BJ (cell line): ENCODE measurements at regions not wholly inside any gene's neighbourhood (a gene's known extent, or its start where the extent isn't known, plus 50 kb on each side); places are given as distances from the start of the nearest gene placed in this dataset.

Experiments used
- CTCF ChIA-PET: fragments of 350-600 bp; formaldehyde crosslinking; extraction: SDS; loops from one replicate; lab custom pipeline; 2021; ENCODE audit warnings: antibody characterized with exemption, inconsistent platforms; lab: Yijun Ruan, JAX
- POLR2A ChIA-PET: fragments of 300-600 bp; sonication (Branson Sonifier 250); formaldehyde crosslinking; extraction: SDS; loops from one replicate; lab custom pipeline; 2021; ENCODE audit warnings: antibody characterized with exemption; lab: Charles Lee
- DNase-seq: peaks from one replicate; pipeline ENCODE4 v3.0.0-alpha.2; 2011; ENCODE audit warnings: low read depth
- H3K27me3 ChIP-seq: 2 replicates; pipeline ENCODE4 v1.6.0; 2011; ENCODE audit warnings: low read length; ENCODE audit not compliant: control insufficient read depth, insufficient read depth
- H3K36me3 ChIP-seq: 2 replicates; pipeline ENCODE4 v1.5.1; 2011; ENCODE audit warnings: low read length; ENCODE audit not compliant: control insufficient read depth, insufficient read depth
- H3K4me3 ChIP-seq: 2 replicates; pipeline ENCODE4 v1.5.1; 2011; ENCODE audit warnings: low read depth, mild to moderate bottlenecking, control low read depth, low read length
- CTCF ChIP-seq: IDR thresholded peaks from 2 replicates; pipeline ENCODE4 v1.5.1; 2011; ENCODE audit warnings: low read depth, mild to moderate bottlenecking, control low read depth, inconsistent platforms, low read length, moderate library complexity; ENCODE audit not compliant: insufficient read depth

- TF ChIP-seq CTCF, result no peak
- no peak for DNase-seq
- Histone ChIP-seq H3K36me3 (no peaks in the 10 kb centered on the region), H3K27me3 (no peaks in the 10 kb centered on the region), H3K4me3 (no peak overlapping the region)
- ChIA-PET POLR2A (no interaction called here), CTCF (no interaction called here)
Measured at GRCh38 chr1:188425687-188426086, 1596.9 kb downstream of the PLA2G4A start.

GRCh38 chr1:188426561-188426960, 1597.8 kb downstream of the PLA2G4A start:
- CTCF ChIA-PET, result no interaction called here
- no peaks in the 10 kb centered on the region for H3K36me3 ChIP-seq
- DNase-seq, result no peak
- H3K4me3 ChIP-seq, result no peak overlapping the region
- no peaks in the 10 kb centered on the region for H3K27me3 ChIP-seq
- TF ChIP-seq CTCF, result no peak
- POLR2A ChIA-PET, result no interaction called here

GRCh38 chr1:188427642-188428041, 1598.9 kb downstream of the PLA2G4A start:
- Histone ChIP-seq H3K4me3 (no peak overlapping the region), H3K27me3 (no peaks in the 10 kb centered on the region), H3K36me3 (no peaks in the 10 kb centered on the region)
- TF ChIP-seq CTCF, result no peak
- POLR2A ChIA-PET, result no interaction called here
- CTCF ChIA-PET, result no interaction called here
- DNase-seq, result no peak

GRCh38 chr1:188429386-188429785, 1600.6 kb downstream of the PLA2G4A start:
- Histone ChIP-seq H3K27me3 (no peaks in the 10 kb centered on the region), H3K36me3 (no peaks in the 10 kb centered on the region), H3K4me3 (no peak overlapping the region)
- no peak for TF ChIP-seq CTCF
- ChIA-PET CTCF (interaction anchor here (0.6 kb wide), 1 partner anchor 133 kb away, joined by 3 read pairs; no protein-coding TSS in a partner anchor), POLR2A (no interaction called here)
- no peak for DNase-seq

GRCh38 chr1:188432427-188432826, 1603.7 kb downstream of the PLA2G4A start:
- Histone ChIP-seq H3K27me3 (no peaks in the 10 kb centered on the region), H3K4me3 (no peak overlapping the region), H3K36me3 (no peaks in the 10 kb centered on the region)
- no peak for DNase-seq
- POLR2A ChIA-PET, result no interaction called here
- no peak for TF ChIP-seq CTCF
- CTCF ChIA-PET, result no interaction called here
